ENCODE measurements at regions not wholly inside any gene's neighbourhood (a gene's known extent, or its start where the extent isn't known, plus 50 kb on each side); places are given as distances from the start of the nearest gene placed in this dataset.
"Not testable (repeated sequence)": the region's sequence is repeated elsewhere in the genome, so short reads cannot be mapped to it uniquely, and the experiment has no call there.

GRCh38 chr2:8252997-8253694, 428.7 kb upstream of the ID2 start:
- intact Hi-C loops (cut with DNase I) = loop anchor here in 1 of 2 donors (1.0 kb wide), 1 partner anchor 29 kb away; no protein-coding TSS in a partner anchor
- no peak for DNase-seq (ENCODE audit: low spot score)

GRCh38 chr2:8253781-8254180, 428.1 kb upstream of the ID2 start:
- no peak for DNase-seq (ENCODE audit: low spot score)
- intact Hi-C loops (cut with DNase I) = no loop called here

GRCh38 chr2:8254214-8254613, 427.6 kb upstream of the ID2 start:
- intact Hi-C loops (cut with DNase I); DNase-seq (ENCODE audit: low spot score): not testable (repeated sequence)

- intact Hi-C loops (cut with DNase I) = no loop called here
Measured at GRCh38 chr2:8254791-8255447, 426.9 kb upstream of the ID2 start.

GRCh38 chr2:8255448-8255800, 426.4 kb upstream of the ID2 start:
- DNase-seq (ENCODE audit: low spot score) = no peak
- intact Hi-C loops (cut with DNase I) = no loop called here

More at GRCh38 chr2:8254791-8255447, 426.9 kb upstream of the ID2 start:
- DNase-seq (ENCODE audit: low spot score) = no peak

GRCh38 chr2:8256905-8257304, 425.0 kb upstream of the ID2 start:
- DNase-seq (ENCODE audit: low spot score) = no peak
- intact Hi-C loops (cut with DNase I) = no loop called here

- intact Hi-C loops (cut with DNase I) = no loop called here
- DNase-seq (ENCODE audit: low spot score) = no peak
Measured at GRCh38 chr2:8257502-8257901, 424.4 kb upstream of the ID2 start.

- intact Hi-C loops (cut with DNase I) = no loop called here
- no peak for DNase-seq (ENCODE audit: low spot score)
Measured at GRCh38 chr2:8258406-8258805, 423.4 kb upstream of the ID2 start.

GRCh38 chr2:8259106-8259840, 422.6 kb upstream of the ID2 start:
- intact Hi-C loops (cut with DNase I) = no loop called here
- no peak for DNase-seq (ENCODE audit: low spot score)

GRCh38 chr2:8259841-8260178, 422.0 kb upstream of the ID2 start:
- intact Hi-C loops (cut with DNase I) = no loop called here
- no peak for DNase-seq (ENCODE audit: low spot score)

- intact Hi-C loops (cut with DNase I) = no loop called here
- no peak for DNase-seq (ENCODE audit: low spot score)
Measured at GRCh38 chr2:8260213-8260612, 421.6 kb upstream of the ID2 start.

- intact Hi-C loops (cut with DNase I) = no loop called here
- no peak for DNase-seq (ENCODE audit: low spot score)
Measured at GRCh38 chr2:8263901-8264300, 418.0 kb upstream of the ID2 start.

GRCh38 chr2:8264981-8265380, 416.9 kb upstream of the ID2 start:
- DNase-seq (ENCODE audit: low spot score) = no peak
- intact Hi-C loops (cut with DNase I) = no loop called here

- intact Hi-C loops (cut with DNase I) = no loop called here
- DNase-seq (ENCODE audit: low spot score) = no peak
Measured at GRCh38 chr2:8265476-8266226, 416.2 kb upstream of the ID2 start.

- intact Hi-C loops (cut with DNase I) = no loop called here
- DNase-seq (ENCODE audit: low spot score) = no peak
Measured at GRCh38 chr2:8266563-8266962, 415.3 kb upstream of the ID2 start.

GRCh38 chr2:8267048-8267447, 414.8 kb upstream of the ID2 start:
- no peak for DNase-seq (ENCODE audit: low spot score)
- intact Hi-C loops (cut with DNase I) = no loop called here

- intact Hi-C loops (cut with DNase I) = no loop called here
- DNase-seq (ENCODE audit: low spot score) = no peak
Measured at GRCh38 chr2:8267721-8268120, 414.1 kb upstream of the ID2 start.

GRCh38 chr2:8268172-8268783, 413.6 kb upstream of the ID2 start:
- intact Hi-C loops (cut with DNase I) = no loop called here
- DNase-seq (ENCODE audit: low spot score) = no peak

GRCh38 chr2:8270699-8271098, 411.2 kb upstream of the ID2 start:
- intact Hi-C loops (cut with DNase I) = no loop called here

GRCh38 chr2:8271461-8271860, 410.4 kb upstream of the ID2 start:
- no peak for DNase-seq (ENCODE audit: low spot score)
- intact Hi-C loops (cut with DNase I) = no loop called here

More at GRCh38 chr2:8270699-8271098, 411.2 kb upstream of the ID2 start:
- no peak for DNase-seq (ENCODE audit: low spot score)
